H1 (cell line): ENCODE measurements at regions not wholly inside any gene's neighbourhood (a gene's known extent, or its start where the extent isn't known, plus 50 kb on each side); places are given as distances from the start of the nearest gene placed in this dataset.

ENCODE experiments used
- TBP ChIP-seq: IDR thresholded peaks from 2 replicates; pipeline ENCODE4 v1.6.1; 2011; ENCODE audit warnings: low read depth, low read length, improper control_type of control experiment
- TF ChIP-seq, protein P1 (sequence below), 3 experiments: IDR thresholded peaks; 1 replicate in 2 of 3; 2 replicates in 1 of 3; pipeline versions ENCODE4 v1.5.1 to v1.6.1; 2011; ENCODE audit warnings: low read length in 3 of 3, mild to moderate bottlenecking in 3 of 3, inconsistent platforms in 2 of 3, low read depth in 1 of 3, moderate library complexity in 1 of 3; ENCODE audit not compliant: insufficient read depth in 1 of 3; ENCODE audit errors: control extremely low read depth in 1 of 3

DNA sequence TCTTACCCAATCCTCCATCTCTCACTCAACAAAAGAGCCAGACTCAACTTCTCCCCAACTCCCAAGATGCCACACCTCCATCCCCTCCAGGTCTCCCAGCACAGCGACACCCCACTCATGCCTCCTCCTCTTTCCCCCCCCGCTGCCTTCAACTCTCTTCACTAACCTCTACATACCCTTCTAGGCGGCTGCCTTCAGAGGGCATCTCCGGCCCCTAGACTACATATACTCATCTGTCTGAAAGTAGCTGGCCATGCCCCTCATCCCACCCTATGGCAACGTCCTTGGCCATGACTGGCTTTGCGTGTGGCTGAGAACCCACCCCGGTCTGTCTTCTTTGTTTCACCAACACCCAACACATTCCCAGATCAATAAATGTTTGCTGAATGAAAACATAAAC is 81.7 kb upstream of the TMEM45B start:
- TF ChIP-seq, protein P1, sequence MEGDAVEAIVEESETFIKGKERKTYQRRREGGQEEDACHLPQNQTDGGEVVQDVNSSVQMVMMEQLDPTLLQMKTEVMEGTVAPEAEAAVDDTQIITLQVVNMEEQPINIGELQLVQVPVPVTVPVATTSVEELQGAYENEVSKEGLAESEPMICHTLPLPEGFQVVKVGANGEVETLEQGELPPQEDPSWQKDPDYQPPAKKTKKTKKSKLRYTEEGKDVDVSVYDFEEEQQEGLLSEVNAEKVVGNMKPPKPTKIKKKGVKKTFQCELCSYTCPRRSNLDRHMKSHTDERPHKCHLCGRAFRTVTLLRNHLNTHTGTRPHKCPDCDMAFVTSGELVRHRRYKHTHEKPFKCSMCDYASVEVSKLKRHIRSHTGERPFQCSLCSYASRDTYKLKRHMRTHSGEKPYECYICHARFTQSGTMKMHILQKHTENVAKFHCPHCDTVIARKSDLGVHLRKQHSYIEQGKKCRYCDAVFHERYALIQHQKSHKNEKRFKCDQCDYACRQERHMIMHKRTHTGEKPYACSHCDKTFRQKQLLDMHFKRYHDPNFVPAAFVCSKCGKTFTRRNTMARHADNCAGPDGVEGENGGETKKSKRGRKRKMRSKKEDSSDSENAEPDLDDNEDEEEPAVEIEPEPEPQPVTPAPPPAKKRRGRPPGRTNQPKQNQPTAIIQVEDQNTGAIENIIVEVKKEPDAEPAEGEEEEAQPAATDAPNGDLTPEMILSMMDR (IDR thresholded peaks at IDR 0.05; ENCODE audit: control extremely low read depth in 1 of 3, insufficient read depth in 1 of 3, low read depth in 1 of 3, low read length in 3 of 3) = no peak
- TF ChIP-seq TBP = no peak
